Uterus (tissue), 2 donors: ENCODE measurements at regions not wholly inside any gene's neighbourhood (a gene's known extent, or its start where the extent isn't known, plus 50 kb on each side); places are given as distances from the start of the nearest gene placed in this dataset.

ENCODE experiments used
- POLR2A ChIP-seq, 2 donors: fragments of 450-650 bp; IDR thresholded peaks; one replicate each; pipeline ENCODE4 v1.6.1; 2016; ENCODE audit warnings: antibody characterized with exemption in 2 of 2, mild to moderate bottlenecking in 1 of 2, moderate library complexity in 1 of 2
- TF ChIP-seq, protein P1 (sequence below), 4 experiments: fragments of 200-600 bp in 2 of 4; fragments of 450-650 bp in 2 of 4; sonication (generic) in 2 of 4; IDR thresholded peaks; one replicate each; pipeline ENCODE4 v1.5.1; 2016 to 2019; ENCODE audit warnings: antibody characterized with exemption in 4 of 4, mild to moderate bottlenecking in 2 of 4, moderate library complexity in 1 of 4

DNA sequence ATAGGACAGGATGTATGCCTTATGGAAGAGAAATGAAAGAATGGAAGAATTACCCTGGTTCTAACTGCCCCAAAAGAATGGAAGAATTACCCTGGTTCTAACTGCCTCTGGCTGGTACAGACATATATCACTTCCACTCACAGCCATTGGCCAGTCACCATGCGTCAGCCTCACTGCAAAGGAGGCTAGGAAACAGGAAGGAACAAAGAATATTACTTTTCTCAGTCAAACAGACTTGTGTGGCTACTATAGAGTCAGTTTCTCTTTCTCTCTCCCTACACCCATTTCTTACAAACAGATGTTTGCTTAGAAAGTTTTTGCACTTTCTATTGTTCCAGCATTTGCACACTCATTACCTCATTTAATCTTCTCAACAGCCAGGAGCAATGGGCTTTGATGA is 1111.1 kb upstream of the KLHL29 start:
- TF ChIP-seq, protein P1, sequence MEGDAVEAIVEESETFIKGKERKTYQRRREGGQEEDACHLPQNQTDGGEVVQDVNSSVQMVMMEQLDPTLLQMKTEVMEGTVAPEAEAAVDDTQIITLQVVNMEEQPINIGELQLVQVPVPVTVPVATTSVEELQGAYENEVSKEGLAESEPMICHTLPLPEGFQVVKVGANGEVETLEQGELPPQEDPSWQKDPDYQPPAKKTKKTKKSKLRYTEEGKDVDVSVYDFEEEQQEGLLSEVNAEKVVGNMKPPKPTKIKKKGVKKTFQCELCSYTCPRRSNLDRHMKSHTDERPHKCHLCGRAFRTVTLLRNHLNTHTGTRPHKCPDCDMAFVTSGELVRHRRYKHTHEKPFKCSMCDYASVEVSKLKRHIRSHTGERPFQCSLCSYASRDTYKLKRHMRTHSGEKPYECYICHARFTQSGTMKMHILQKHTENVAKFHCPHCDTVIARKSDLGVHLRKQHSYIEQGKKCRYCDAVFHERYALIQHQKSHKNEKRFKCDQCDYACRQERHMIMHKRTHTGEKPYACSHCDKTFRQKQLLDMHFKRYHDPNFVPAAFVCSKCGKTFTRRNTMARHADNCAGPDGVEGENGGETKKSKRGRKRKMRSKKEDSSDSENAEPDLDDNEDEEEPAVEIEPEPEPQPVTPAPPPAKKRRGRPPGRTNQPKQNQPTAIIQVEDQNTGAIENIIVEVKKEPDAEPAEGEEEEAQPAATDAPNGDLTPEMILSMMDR (IDR thresholded peaks at IDR 0.05) = no peak
- no peak for TF ChIP-seq POLR2A (IDR thresholded peaks at IDR 0.05)
